H9 (cell line): ENCODE measurements at regions not wholly inside any gene's neighbourhood (a gene's known extent, or its start where the extent isn't known, plus 50 kb on each side); places are given as distances from the start of the nearest gene placed in this dataset.

Experiments used
- DNase-seq: peaks from one replicate; pipeline ENCODE4 v3.0.0-alpha.2; 2017
- H2AFZ ChIP-seq: one replicate; pipeline ENCODE4 v1.6.1; 2013; ENCODE audit warnings: mild to moderate bottlenecking, low read length, control low read depth, moderate library complexity
- H2AK5ac ChIP-seq: 2 replicates; pipeline ENCODE4 v1.6.1; 2013; ENCODE audit warnings: low read length, control low read depth, mixed read lengths; ENCODE audit not compliant: insufficient read length
- H2BK120ac ChIP-seq: one replicate; pipeline ENCODE4 v1.6.1; 2013; ENCODE audit warnings: low read depth, mild to moderate bottlenecking, low read length, control low read depth, inconsistent platforms; ENCODE audit not compliant: poor library complexity, severe bottlenecking
- H2BK12ac ChIP-seq: 2 replicates; pipeline ENCODE4 v1.6.1; 2013; ENCODE audit warnings: low read length, control low read depth, mixed read lengths, low read depth; ENCODE audit not compliant: insufficient read length
- H2BK15ac ChIP-seq: 2 replicates; pipeline ENCODE4 v1.6.1; 2013; ENCODE audit warnings: low read depth, low read length, control low read depth
- H2BK20ac ChIP-seq: one replicate; pipeline ENCODE4 v1.6.1; 2013; ENCODE audit warnings: low read depth, mild to moderate bottlenecking, low read length, control low read depth, inconsistent platforms; ENCODE audit not compliant: poor library complexity, severe bottlenecking
- H2BK5ac ChIP-seq: 2 replicates; pipeline ENCODE4 v1.6.1; 2013; ENCODE audit warnings: low read length, control low read depth, mixed read lengths; ENCODE audit not compliant: insufficient read length
- H3K14ac ChIP-seq: 2 replicates; pipeline ENCODE4 v1.6.1; 2013; ENCODE audit warnings: low read length, control low read depth; ENCODE audit not compliant: insufficient read depth
- H3K18ac ChIP-seq: 2 replicates; pipeline ENCODE4 v1.6.1; 2013; ENCODE audit warnings: low read depth, mild to moderate bottlenecking, mixed read lengths, low read length, control low read depth; ENCODE audit not compliant: insufficient read length
- H3K23ac ChIP-seq: 2 replicates; pipeline ENCODE4 v1.6.1; 2013; ENCODE audit warnings: low read length, control low read depth, mixed read lengths, low read depth; ENCODE audit not compliant: insufficient read length
- H3K23me2 ChIP-seq: 2 replicates; pipeline ENCODE4 v1.6.1; 2013; ENCODE audit warnings: low read depth, mild to moderate bottlenecking, mixed read lengths, low read length, control low read depth; ENCODE audit not compliant: insufficient read length, poor library complexity, severe bottlenecking
- H3K27ac ChIP-seq: 2 replicates; pipeline ENCODE4 v1.5.1; 2013; ENCODE audit warnings: low read length, control low read depth, mixed read lengths, low read depth; ENCODE audit not compliant: insufficient read length
- H3K27me3 ChIP-seq: 2 replicates; pipeline ENCODE4 v1.6.1; 2013; ENCODE audit warnings: low read length, control low read depth, inconsistent platforms; ENCODE audit not compliant: insufficient read depth
- H3K4ac ChIP-seq: 2 replicates; pipeline ENCODE4 v1.6.1; 2013; ENCODE audit warnings: low read depth, mild to moderate bottlenecking, control low read depth, inconsistent platforms, low read length, moderate library complexity
- H3K4me1 ChIP-seq: 2 replicates; pipeline ENCODE4 v1.6.1; 2013; ENCODE audit warnings: low read length, control low read depth, inconsistent platforms; ENCODE audit not compliant: insufficient read depth
- H3K4me2 ChIP-seq: 2 replicates; pipeline ENCODE4 v1.6.1; 2013; ENCODE audit warnings: low read length, control low read depth, mixed read lengths; ENCODE audit not compliant: insufficient read length, insufficient read depth
- H3K56ac ChIP-seq: 2 replicates; pipeline ENCODE4 v1.6.1; 2013; ENCODE audit warnings: low read depth, mild to moderate bottlenecking, mixed read lengths, low read length, control low read depth; ENCODE audit not compliant: insufficient read length
- H3K79me1 ChIP-seq: 2 replicates; pipeline ENCODE4 v1.6.1; 2013; ENCODE audit warnings: low read depth, mild to moderate bottlenecking, moderate library complexity, low read length, control low read depth, inconsistent platforms; ENCODE audit not compliant: insufficient read depth, poor library complexity, severe bottlenecking
- H3K79me2 ChIP-seq: 2 replicates; pipeline ENCODE4 v1.6.1; 2013; ENCODE audit warnings: low read length, control low read depth, inconsistent platforms; ENCODE audit not compliant: insufficient read depth
- H3K9ac ChIP-seq: 2 replicates; pipeline ENCODE4 v1.6.1; 2013; ENCODE audit warnings: low read length, control low read depth, mixed read lengths; ENCODE audit not compliant: insufficient read length; ENCODE audit errors: extremely low read depth
- H3K9me3 ChIP-seq: one replicate; pipeline ENCODE4 v1.6.1; 2013; ENCODE audit warnings: low read depth, low read length, inconsistent platforms; ENCODE audit not compliant: control insufficient read depth
- H3T11ph ChIP-seq: one replicate; pipeline ENCODE4 v1.6.1; 2013; ENCODE audit warnings: mild to moderate bottlenecking, low read length, control low read depth, inconsistent platforms
- H4K20me1 ChIP-seq: one replicate; pipeline ENCODE4 v1.6.1; 2013; ENCODE audit not compliant: control insufficient read depth, insufficient read length, insufficient read depth
- H4K5ac ChIP-seq: 2 replicates; pipeline ENCODE4 v1.6.1; 2013; ENCODE audit warnings: low read depth, mild to moderate bottlenecking, mixed read lengths, low read length, control low read depth; ENCODE audit not compliant: insufficient read length
- H4K8ac ChIP-seq: replicated peaks from 2 replicates; pipeline ENCODE4 v1.6.1; 2013; ENCODE audit warnings: low read length, control low read depth, mixed read lengths, low read depth; ENCODE audit not compliant: insufficient read length
- H4K91ac ChIP-seq: 2 replicates; pipeline ENCODE4 v1.6.1; 2013; ENCODE audit warnings: low read depth, mild to moderate bottlenecking, moderate library complexity, mixed read lengths, low read length, control low read depth; ENCODE audit not compliant: insufficient read length
- H3K27ac Mint-ChIP-seq, 3 experiments: 2 replicates in 2 of 3; 3 replicates in 1 of 3; pipeline ENCODE4 v1.8.0; 2020 to 2021; ENCODE audit warnings: mixed read lengths in 3 of 3, mild to moderate bottlenecking in 1 of 3, moderate library complexity in 1 of 3
- H3K27me3 Mint-ChIP-seq: 2 replicates; pipeline ENCODE4 v1.8.0; 2021; ENCODE audit warnings: low read depth, mild to moderate bottlenecking, moderate library complexity, mixed read lengths
- H3K36me3 Mint-ChIP-seq, 3 experiments: 2 replicates in 2 of 3; 3 replicates in 1 of 3; pipeline ENCODE4 v1.8.0; 2020 to 2021; ENCODE audit warnings: low read depth in 3 of 3, mixed read lengths in 3 of 3; ENCODE audit not compliant: insufficient read depth in 1 of 3
- H3K4me1 Mint-ChIP-seq, 2 experiments: 2 replicates each; pipeline ENCODE4 v1.8.0; 2020; ENCODE audit warnings: mixed read lengths in 2 of 2
- H3K4me3 Mint-ChIP-seq, 2 experiments: 2 replicates in 1 of 2; 3 replicates in 1 of 2; pipeline ENCODE4 v1.8.0; 2020 to 2021; ENCODE audit warnings: mild to moderate bottlenecking in 2 of 2, mixed read lengths in 2 of 2, moderate library complexity in 1 of 2
- H3K9me3 Mint-ChIP-seq, 2 experiments: 2 replicates in 1 of 2; 3 replicates in 1 of 2; pipeline ENCODE4 v1.8.0; 2020; ENCODE audit warnings: mild to moderate bottlenecking in 2 of 2, mixed read lengths in 2 of 2, moderate library complexity in 1 of 2
- WGBS: extraction: QIAGEN DNeasy Blood & Tissue Kit; methylation state at CpG from one replicate; pipeline ENCODE4 v1.1.7; 2013; ENCODE audit warnings: missing lambda C conversion rate, low lambda C conversion rate, mixed read lengths; ENCODE audit not compliant: insufficient read length; ENCODE audit errors: extremely low coverage; 5-methylcytosine and 5-hydroxymethylcytosine counted together
- TF ChIP-seq, protein P1 (sequence below): fragments of 200-600 bp; sonication (generic); conservative IDR thresholded peaks from 3 replicates; pipeline ENCODE4 v1.8.0; 2021; ENCODE audit warnings: antibody characterized with exemption, mild to moderate bottlenecking

DNA sequence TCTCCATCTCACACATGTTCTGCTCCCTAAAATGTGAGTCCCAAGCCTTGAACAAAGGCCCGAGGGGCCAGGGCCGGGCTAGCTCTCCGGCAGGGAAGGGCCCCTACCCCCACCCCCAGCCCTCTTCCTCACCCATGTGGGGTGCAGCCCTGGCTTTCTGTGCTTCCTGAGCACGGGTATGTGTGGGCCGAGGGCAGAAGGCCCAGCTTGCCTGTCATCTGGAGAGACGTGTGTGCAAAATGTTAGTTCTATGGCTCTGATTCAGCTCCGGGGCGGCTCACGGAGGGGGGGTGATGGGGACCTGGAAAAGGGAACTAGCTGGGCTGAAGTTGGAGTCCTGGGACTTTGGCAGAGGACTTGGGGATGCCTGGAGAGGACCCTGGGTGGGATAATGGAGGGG is 90.3 kb upstream of the ARAP3 start:
- Histone ChIP-seq H3K79me2 (no peaks in the 10 kb centered on the region), H3K4me2 (no peak overlapping the region), H2BK5ac (no peak overlapping the region), H2AFZ (no peak overlapping the region), H2AK5ac (no peak overlapping the region), H4K20me1 (no peaks in the 10 kb centered on the region), H3K4ac (no peak overlapping the region), H3K79me1 (no peaks in the 10 kb centered on the region), H4K8ac (no peak overlapping the region), H2BK12ac (no peak overlapping the region), H3K23me2 (no peaks in the 10 kb centered on the region), H4K5ac (no peak overlapping the region), H2BK20ac (no peak overlapping the region), H3K27ac (no peak overlapping the region), H3K18ac (no peak overlapping the region), H3K9me3 (no peaks in the 10 kb centered on the region), H3T11ph (no peak overlapping the region), H3K14ac (no peak overlapping the region), H2BK120ac (no peak overlapping the region), H2BK15ac (no peak overlapping the region), H3K27me3 (no peaks in the 10 kb centered on the region), H3K23ac (no peak overlapping the region), H3K56ac (no peak overlapping the region), H3K4me1 (no peaks in the 10 kb centered on the region), H4K91ac (no peak overlapping the region), H3K9ac (no peak overlapping the region)
- Mint-ChIP-seq H3K4me3 (no peak overlapping the region; a peak in 1 of 5 replicates), H3K9me3 (peaks cover 0 to 4% of the 10 kb centered on the region in 2 experiments; a peak in 2 of 5 replicates), H3K27me3 (peaks cover 23% of the 10 kb centered on the region), H3K4me1 (peaks cover 24 to 42% of the 10 kb centered on the region in 2 experiments), H3K27ac (peak overlapping the region in 1 of 3 experiments; percentile 14; a peak in 1 of 7 replicates), H3K36me3 (peaks cover 0 to 9% (median 4%) of the 10 kb centered on the region in 3 experiments; a peak in 3 of 7 replicates)
- no CpG with 5 or more reads among the region's 9 CpGs for WGBS
- TF ChIP-seq, protein P1, sequence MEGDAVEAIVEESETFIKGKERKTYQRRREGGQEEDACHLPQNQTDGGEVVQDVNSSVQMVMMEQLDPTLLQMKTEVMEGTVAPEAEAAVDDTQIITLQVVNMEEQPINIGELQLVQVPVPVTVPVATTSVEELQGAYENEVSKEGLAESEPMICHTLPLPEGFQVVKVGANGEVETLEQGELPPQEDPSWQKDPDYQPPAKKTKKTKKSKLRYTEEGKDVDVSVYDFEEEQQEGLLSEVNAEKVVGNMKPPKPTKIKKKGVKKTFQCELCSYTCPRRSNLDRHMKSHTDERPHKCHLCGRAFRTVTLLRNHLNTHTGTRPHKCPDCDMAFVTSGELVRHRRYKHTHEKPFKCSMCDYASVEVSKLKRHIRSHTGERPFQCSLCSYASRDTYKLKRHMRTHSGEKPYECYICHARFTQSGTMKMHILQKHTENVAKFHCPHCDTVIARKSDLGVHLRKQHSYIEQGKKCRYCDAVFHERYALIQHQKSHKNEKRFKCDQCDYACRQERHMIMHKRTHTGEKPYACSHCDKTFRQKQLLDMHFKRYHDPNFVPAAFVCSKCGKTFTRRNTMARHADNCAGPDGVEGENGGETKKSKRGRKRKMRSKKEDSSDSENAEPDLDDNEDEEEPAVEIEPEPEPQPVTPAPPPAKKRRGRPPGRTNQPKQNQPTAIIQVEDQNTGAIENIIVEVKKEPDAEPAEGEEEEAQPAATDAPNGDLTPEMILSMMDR, result no peak
- DNase-seq, result no peak
